Mammary epithelial cell (primary cell): ENCODE measurements at regions not wholly inside any gene's neighbourhood (a gene's known extent, or its start where the extent isn't known, plus 50 kb on each side); places are given as distances from the start of the nearest gene placed in this dataset.

Experiments
- EZH2 ChIP-seq: IDR thresholded peaks from 2 replicates; pipeline ENCODE4 v1.6.1; 2012; ENCODE audit warnings: low read length, inconsistent platforms, borderline replicate concordance
- TF ChIP-seq, protein P1 (sequence below), 2 donors: IDR thresholded peaks in 1 of 2; conservative IDR thresholded peaks in 1 of 2; 2 replicates each; pipeline ENCODE4 v1.5.1; 2011 to 2012; ENCODE audit warnings: inconsistent platforms in 2 of 2, low read length in 2 of 2, mild to moderate bottlenecking in 2 of 2, control low read depth in 1 of 2, low read depth in 1 of 2; ENCODE audit not compliant: insufficient read depth in 1 of 2; ENCODE audit errors: extremely low read depth in 1 of 2

- TF ChIP-seq, protein P1, sequence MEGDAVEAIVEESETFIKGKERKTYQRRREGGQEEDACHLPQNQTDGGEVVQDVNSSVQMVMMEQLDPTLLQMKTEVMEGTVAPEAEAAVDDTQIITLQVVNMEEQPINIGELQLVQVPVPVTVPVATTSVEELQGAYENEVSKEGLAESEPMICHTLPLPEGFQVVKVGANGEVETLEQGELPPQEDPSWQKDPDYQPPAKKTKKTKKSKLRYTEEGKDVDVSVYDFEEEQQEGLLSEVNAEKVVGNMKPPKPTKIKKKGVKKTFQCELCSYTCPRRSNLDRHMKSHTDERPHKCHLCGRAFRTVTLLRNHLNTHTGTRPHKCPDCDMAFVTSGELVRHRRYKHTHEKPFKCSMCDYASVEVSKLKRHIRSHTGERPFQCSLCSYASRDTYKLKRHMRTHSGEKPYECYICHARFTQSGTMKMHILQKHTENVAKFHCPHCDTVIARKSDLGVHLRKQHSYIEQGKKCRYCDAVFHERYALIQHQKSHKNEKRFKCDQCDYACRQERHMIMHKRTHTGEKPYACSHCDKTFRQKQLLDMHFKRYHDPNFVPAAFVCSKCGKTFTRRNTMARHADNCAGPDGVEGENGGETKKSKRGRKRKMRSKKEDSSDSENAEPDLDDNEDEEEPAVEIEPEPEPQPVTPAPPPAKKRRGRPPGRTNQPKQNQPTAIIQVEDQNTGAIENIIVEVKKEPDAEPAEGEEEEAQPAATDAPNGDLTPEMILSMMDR (conservative IDR thresholded peaks at IDR 0.05 in 1 of 2, IDR thresholded peaks at IDR 0.05 in 1 of 2; ENCODE audit: extremely low read depth in 1 of 2, insufficient read depth in 1 of 2, low read depth in 1 of 2, low read length in 2 of 2), result no peak
- TF ChIP-seq EZH2, result no peak
These were observed 462.6 kb downstream of the ENC1 start for GRCh38 chr5:74177961-74178360.
